ENCODE measurements at regions not wholly inside any gene's neighbourhood (a gene's known extent, or its start where the extent isn't known, plus 50 kb on each side); places are given as distances from the start of the nearest gene placed in this dataset.

GRCh38 chr6:81328700-81329099, 423.8 kb downstream of the TENT5A start:
- no peak for TF ChIP-seq CTCF (IDR thresholded peaks at IDR 0.05)
- TF ChIP-seq POLR2A (IDR thresholded peaks at IDR 0.05) = no peak

Measured in stomach (tissue), 4 donors.